GM10266 (cell line): ENCODE measurements at regions not wholly inside any gene's neighbourhood (a gene's known extent, or its start where the extent isn't known, plus 50 kb on each side); places are given as distances from the start of the nearest gene placed in this dataset.

Experiments used
- DNase-seq: peaks from one replicate; pipeline ENCODE4 v3.0.0; 2012; ENCODE audit errors: extremely low spot score
- TF ChIP-seq, protein P1 (sequence below): IDR thresholded peaks from 2 replicates; pipeline ENCODE4 v1.5.1; 2012; ENCODE audit warnings: mild to moderate bottlenecking, low read depth; ENCODE audit not compliant: control insufficient read depth, insufficient read depth; ENCODE audit errors: missing control alignments

DNA sequence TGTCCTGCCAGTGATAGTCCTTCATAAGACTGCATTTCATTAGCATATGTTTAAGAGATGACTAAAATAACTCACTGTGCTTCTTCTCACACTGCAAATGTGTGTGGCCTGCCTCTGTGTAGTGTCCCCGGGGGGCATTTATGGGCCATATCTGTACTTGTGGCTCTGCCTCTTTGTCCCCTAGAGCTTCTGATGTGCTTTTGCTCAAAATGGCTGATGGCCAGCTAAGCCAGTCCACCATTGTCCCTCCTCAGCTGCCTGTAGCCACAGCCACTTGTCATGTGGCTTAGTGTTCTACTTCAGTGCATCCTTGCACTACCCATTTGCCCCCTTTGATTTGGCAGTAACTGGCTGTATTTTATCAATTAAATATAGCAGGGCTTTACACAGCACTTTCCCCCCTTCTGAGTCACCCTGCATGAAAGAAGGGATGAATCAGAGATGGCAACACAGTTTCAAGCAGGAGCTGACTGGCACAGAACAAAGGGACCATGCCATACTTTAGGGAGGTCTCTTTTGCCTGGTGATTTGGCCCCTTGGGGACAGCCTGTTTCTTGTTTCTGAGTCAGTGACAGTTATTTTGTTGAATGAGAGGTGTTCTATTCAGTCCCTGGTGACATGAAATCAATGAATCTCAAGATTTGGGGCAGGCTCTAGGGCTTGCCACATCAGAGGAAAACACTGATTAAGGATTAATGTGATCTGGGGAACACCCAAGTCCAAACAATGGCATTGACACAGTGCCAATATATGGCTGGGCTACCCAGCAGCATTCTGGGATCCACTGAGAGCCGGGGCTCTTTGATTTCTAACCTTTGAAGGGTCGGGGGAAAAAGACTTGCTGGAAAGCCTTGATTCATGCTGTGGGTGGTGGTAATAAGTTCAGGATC lies 245.5 kb downstream of the SMARCA2 start:
- DNase-seq, result no peak
- TF ChIP-seq, protein P1, sequence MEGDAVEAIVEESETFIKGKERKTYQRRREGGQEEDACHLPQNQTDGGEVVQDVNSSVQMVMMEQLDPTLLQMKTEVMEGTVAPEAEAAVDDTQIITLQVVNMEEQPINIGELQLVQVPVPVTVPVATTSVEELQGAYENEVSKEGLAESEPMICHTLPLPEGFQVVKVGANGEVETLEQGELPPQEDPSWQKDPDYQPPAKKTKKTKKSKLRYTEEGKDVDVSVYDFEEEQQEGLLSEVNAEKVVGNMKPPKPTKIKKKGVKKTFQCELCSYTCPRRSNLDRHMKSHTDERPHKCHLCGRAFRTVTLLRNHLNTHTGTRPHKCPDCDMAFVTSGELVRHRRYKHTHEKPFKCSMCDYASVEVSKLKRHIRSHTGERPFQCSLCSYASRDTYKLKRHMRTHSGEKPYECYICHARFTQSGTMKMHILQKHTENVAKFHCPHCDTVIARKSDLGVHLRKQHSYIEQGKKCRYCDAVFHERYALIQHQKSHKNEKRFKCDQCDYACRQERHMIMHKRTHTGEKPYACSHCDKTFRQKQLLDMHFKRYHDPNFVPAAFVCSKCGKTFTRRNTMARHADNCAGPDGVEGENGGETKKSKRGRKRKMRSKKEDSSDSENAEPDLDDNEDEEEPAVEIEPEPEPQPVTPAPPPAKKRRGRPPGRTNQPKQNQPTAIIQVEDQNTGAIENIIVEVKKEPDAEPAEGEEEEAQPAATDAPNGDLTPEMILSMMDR, result no peak

DNA sequence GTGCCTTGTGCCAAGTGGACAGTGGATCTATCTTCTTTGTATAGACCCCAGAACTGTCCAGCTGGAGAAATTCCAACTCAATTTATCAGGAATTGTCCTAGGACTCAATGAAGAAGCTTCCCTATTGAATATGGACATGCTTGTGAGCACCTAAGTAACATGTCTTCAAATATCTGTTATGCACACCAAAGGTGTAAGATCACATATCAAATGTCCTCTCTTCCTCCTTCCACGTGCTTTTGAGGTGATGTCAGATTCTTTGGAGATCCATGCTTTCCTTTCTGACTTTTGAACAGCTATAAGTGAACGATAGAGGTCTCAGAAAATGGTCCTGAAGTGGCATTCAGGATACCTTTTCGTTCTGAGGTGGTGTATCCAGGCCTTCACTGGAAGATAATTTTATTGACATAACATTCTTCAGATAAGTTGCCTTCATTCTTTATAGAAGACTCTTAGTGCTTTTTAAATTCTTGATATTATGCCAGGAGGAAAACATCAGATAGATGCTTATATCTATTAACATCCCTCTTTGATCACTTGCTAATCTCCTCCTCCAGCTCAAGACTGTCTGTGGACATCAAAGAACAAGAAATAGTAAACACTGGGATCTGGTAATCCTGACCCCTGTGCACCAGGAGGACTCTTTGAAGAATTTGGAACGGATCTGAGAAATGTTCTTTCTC lies 246.4 kb downstream of the SMARCA2 start:
- TF ChIP-seq, protein P1, result no peak
- no peak for DNase-seq

DNA sequence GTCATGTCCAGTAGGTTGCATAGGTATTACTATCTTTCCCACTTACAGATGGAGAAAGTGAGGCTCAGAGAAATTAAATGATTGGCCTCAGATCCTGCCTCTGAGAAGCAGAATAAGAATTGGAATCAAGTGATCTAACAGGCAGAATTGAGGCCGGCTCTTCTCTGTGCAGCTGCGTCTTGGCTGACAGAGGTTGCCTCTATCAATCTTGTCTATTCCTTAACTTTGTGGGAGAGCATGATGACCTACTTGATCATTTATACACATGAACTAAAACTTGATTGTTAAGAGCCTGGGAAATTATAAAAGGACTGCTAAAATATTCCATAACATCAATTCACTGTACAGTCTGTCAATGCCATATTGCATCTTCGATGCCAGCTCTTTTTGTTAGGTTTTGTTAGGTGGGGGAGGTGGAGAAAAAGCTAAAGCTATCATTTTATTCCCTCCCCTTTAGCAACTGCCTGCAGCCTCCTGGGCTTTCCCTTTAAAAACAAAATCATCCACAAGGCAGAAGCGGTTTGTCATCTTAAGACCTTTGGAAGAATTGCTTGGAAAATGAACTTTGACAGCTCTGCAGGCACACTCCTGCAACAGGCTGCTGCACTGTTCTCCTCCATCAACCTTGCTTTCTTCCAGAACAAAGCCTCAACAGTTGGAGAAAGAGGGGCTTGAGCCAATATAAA lies 247.4 kb downstream of the SMARCA2 start:
- TF ChIP-seq, protein P1, result no peak
- DNase-seq, result no peak

DNA sequence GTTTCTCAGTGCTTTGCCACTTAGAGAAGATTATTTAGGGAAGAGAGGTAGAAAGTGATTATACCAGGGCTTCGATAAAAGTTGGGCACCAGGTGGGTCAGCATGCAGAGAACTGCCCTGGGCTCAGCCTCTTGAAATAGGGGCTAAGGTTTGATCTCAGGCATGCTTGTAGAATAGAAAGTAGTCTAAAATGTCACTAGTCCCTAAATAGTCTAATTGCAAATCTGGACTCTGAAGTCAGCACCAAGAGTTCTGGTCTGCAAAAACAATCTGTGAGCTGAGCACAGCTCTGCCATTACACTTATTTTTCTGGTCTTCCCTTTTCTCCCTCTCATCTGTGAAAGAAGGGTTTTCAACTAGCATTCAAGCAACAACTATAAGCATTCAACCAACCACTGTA lies 248.0 kb downstream of the SMARCA2 start:
- DNase-seq, result no peak
- TF ChIP-seq, protein P1, result no peak

DNA sequence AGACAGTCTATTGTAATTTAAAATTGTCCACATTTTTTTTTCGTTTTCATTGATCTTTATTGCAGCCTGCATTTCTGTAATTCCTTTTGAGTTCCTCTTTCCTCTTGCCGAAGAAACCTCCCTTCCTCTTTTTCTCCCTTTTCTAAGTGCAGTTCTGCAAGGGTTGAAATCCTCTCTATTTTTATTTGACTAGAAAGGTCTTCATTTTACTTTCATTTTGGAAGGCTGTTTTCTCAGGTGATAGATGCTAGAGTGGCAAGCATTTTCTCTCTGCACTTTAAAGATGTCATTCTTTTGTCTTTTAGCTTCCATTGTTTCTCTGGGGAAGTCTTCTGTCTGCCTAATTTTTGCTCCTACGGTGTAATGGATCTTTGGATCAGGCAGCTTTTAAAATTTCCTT lies 248.5 kb downstream of the SMARCA2 start:
- DNase-seq, result no peak
- TF ChIP-seq, protein P1, result no peak

DNA sequence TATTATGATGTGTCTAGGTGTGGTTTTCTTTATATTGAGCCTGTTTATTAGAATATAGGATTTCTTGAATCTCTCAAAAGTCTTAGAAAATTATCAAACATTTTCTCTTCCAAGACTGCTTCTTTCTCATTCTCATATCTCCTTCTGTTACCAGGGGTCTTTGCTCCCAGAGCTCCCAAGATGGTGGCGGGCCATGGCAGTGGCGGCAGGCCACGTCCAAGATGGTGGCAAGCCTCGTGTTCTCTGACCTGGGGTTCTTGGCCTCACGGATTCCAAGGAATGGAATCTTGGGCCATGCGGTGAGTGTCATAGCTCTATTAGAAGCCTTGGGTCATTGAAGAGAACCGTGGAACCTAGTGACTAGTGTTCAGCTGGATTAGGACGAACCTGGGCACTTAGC lies 248.9 kb downstream of the SMARCA2 start:
- DNase-seq, result no peak
- TF ChIP-seq, protein P1, result no peak
